ENCODE measurements at regions not wholly inside any gene's neighbourhood (a gene's known extent, or its start where the extent isn't known, plus 50 kb on each side); places are given as distances from the start of the nearest gene placed in this dataset.
A peak's percentile ranks its signal among the peaks of the same experiment; 100 is the strongest.

DNA sequence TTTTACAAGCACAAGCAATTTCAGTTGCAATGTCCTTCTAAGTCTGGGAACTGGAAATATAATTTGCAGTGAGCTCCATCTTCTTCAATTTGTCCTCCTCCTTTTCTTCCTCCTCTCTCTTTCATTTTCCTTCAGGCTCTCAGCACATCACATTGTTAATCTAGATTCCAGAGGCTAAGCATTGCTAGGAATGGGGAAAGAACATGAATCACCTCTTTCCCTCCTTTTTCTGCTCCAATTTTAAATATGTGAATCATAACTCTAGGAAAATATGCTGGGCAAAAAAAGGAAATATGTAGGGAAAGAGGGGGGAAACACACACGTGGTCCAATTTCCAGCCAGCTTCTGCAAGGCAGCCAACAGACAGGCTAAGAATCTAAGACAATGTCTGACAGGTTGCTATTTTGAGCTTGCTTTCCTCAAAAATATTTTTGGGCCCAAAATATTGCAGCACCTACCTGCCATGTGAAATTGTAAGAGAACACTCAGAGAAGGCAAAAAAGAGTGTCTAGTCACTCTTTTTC, 72.7 kb upstream of the NUPR2 start:
- no peak overlapping the region for H3K4me3 ChIP-seq (ENCODE audit: low read depth, low read length)
- TF ChIP-seq, protein P1, sequence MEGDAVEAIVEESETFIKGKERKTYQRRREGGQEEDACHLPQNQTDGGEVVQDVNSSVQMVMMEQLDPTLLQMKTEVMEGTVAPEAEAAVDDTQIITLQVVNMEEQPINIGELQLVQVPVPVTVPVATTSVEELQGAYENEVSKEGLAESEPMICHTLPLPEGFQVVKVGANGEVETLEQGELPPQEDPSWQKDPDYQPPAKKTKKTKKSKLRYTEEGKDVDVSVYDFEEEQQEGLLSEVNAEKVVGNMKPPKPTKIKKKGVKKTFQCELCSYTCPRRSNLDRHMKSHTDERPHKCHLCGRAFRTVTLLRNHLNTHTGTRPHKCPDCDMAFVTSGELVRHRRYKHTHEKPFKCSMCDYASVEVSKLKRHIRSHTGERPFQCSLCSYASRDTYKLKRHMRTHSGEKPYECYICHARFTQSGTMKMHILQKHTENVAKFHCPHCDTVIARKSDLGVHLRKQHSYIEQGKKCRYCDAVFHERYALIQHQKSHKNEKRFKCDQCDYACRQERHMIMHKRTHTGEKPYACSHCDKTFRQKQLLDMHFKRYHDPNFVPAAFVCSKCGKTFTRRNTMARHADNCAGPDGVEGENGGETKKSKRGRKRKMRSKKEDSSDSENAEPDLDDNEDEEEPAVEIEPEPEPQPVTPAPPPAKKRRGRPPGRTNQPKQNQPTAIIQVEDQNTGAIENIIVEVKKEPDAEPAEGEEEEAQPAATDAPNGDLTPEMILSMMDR (conservative IDR thresholded peaks at IDR 0.05; ENCODE audit: low read depth, low read length) = no peak
- no peak for DNase-seq (ENCODE audit: low read depth)

DNA sequence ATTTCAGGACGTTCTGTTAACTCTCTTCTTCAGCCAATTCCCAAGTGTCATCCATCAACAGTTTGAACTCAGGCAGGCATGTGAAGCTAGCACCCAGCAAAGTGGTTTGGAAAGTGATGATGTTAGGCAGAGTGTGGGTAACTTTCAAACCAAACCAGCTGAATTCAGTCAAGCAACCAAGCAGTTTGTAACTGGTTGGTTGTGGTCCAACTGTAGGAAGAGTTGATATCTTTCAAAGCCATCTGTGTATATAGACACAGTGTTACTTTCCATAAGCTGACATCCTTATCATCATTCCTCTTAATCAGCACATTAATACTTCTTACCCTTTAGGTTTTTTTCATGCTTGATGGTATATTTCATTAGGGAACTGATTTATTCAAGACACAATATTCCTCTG, 72.2 kb upstream of the NUPR2 start:
- no peak for DNase-seq (ENCODE audit: low read depth)
- no peak overlapping the region for H3K4me3 ChIP-seq (ENCODE audit: low read depth, low read length)
- TF ChIP-seq, protein P1 (conservative IDR thresholded peaks at IDR 0.05; ENCODE audit: low read depth, low read length) = no peak

DNA sequence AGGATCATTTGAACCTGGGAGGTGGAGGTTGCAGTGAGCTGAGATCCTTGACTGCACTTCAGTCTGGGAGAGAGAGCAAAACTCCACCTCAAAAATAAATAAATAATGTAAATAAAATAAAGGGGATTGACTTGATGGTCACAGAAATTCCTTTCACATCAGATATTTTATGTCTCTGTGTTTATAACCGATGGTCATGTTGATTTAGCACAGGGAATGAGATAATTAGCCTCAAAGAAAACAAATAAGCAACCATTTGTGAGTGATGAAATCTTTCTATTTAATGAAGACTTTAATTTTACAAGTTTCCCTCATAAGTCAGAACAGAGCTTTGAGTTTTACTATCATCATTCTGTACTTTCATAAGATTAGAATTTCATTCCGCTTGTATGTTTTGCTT, 64.8 kb upstream of the NUPR2 start:
- no peak overlapping the region for H3K4me3 ChIP-seq (ENCODE audit: low read depth, low read length)
- TF ChIP-seq, protein P1 (conservative IDR thresholded peaks at IDR 0.05; ENCODE audit: low read depth, low read length) = no peak
- DNase-seq (ENCODE audit: low read depth) = no peak

DNA sequence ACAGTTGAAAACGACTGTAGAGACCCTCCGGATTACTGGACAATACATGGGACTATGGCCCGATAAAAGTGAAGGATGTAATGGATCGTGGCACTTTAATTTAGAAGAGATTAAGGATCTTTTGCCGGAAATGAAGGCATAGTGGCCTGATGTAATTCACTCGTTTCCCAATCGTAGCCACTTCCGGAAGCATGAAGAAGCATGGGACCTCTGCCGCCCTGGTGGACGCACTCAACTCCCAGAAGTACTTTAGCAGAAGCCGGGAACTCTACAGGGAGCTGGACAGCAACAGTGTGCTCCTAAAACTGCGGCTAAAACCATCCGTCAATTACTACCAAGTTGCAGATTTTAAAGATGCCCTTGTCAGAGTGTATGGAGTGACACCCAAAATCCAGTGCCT, 59.6 kb upstream of the NUPR2 start:
- no peak for DNase-seq (ENCODE audit: low read depth)
- TF ChIP-seq, protein P1 (conservative IDR thresholded peaks at IDR 0.05; ENCODE audit: low read depth, low read length) = no peak
- peak overlapping the region; percentile 31 for H3K4me3 ChIP-seq (ENCODE audit: low read depth, low read length)

DNA sequence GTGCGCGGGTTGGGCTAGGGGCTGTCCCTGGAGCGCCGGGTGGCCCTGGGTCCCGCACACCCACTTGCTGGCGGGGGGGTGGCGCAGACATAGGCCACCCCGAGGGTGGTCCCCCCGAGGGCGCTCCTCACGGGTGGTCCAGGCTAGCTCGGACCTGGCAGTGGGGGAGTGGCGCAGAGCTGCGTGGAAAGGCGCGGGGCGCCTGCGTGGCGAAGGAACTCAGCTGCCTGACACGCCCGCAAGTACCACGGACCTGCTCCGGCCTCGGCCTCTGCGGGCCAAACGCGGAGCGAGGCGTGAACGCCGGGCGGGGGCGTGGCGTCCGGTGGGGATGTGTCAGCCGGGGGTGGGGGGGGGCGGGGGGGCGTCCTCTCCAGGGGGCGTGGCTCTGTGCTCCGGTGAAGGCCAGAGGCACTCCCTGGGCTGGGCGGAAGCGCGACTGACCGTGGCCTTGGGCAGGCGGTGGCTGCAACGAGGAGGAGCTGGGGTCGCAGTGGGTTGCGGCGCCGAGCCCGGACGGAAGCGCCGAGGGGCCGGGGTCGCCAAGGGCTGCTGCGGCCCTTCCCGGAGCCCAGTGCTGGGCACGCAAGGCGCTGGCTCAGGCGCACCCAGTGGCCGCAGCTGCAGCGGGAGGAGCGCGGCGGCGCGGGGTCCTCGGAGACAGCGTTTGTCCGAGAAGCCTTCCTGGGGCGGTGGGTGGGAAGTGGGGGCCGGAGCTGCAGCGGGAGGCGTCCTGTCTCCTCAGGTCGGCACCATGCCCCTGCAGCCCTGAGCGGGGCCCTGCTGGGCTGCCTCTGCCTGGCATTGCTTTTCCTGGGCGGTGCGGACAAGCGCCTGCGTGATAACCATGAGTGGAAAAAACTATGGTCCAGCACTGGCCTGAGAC, 58.9 kb upstream of the NUPR2 start:
- no peak for DNase-seq (ENCODE audit: low read depth)
- TF ChIP-seq, protein P1 (conservative IDR thresholded peaks at IDR 0.05; ENCODE audit: low read depth, low read length) = no peak
- H3K4me3 ChIP-seq (ENCODE audit: low read depth, low read length) = peak overlapping the region; percentile 31

DNA sequence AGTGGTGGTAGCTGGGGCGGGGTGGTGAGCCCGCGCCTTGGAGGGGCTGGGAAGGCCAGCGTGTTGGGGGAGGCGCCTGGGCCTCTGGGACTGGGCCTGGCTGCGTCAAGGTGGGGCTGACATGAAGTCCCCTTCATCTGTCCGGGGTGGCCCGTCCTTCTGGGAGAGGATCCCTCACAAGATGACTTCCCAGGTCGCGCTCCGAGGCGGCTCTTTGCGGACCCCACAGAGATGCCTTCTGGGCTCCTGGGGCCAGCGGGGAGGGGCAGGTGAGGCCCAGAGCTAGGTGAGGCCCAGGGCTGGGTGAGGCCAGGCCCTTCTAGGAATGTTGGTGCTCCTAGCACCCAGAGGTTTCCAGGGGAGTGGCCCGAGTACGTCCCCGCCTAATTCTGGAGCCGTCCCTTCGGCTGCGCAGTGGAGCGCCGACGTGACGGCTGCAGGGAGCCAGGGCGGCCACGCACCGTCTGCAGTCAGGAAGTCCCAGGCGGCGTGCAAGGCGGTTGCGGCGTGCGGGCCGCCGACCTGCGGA, 58.2 kb upstream of the NUPR2 start:
- TF ChIP-seq, protein P1 (conservative IDR thresholded peaks at IDR 0.05; ENCODE audit: low read depth, low read length) = no peak
- no peak for DNase-seq (ENCODE audit: low read depth)
- no peak overlapping the region for H3K4me3 ChIP-seq (ENCODE audit: low read depth, low read length)
